H1 (cell line): ENCODE measurements at regions not wholly inside any gene's neighbourhood (a gene's known extent, or its start where the extent isn't known, plus 50 kb on each side); places are given as distances from the start of the nearest gene placed in this dataset.
A peak's percentile ranks its signal among the peaks of the same experiment; 100 is the strongest.

Experiments
- CTCF ChIA-PET: fragments of 300-600 bp; sonication (Branson Sonifier 250); formaldehyde crosslinking; loops from one replicate; lab custom pipeline; 2021; ENCODE audit not compliant: partially characterized antibody; lab: Charles Lee
- POLR2A ChIA-PET: fragments of 300-600 bp; sonication (Branson Sonifier 250); formaldehyde crosslinking; loops from one replicate; lab custom pipeline; 2021; ENCODE audit warnings: inconsistent platforms; ENCODE audit not compliant: partially characterized antibody; lab: Charles Lee
- DNase-seq, 2 experiments: peaks; one replicate each; pipeline versions ENCODE4 v3.0.0 to v3.0.0-alpha.2; 2010 to 2022; ENCODE audit warnings: low spot score in 2 of 2, low read depth in 1 of 2, mixed read lengths in 1 of 2
- FAIRE-seq: peaks from 2 replicates; lab custom pipeline; 2011; peaks lifted over from hg19 to GRCh38; lab: Jason Lieb, UNC
- H2AFZ ChIP-seq: 2 replicates; pipeline ENCODE4 v1.8.1; 2012; ENCODE audit warnings: low read length, inconsistent platforms
- H2AK5ac ChIP-seq: 2 replicates; pipeline ENCODE4 v1.6.1; 2013; ENCODE audit warnings: low read depth, low read length
- H2BK120ac ChIP-seq: replicated peaks from 2 replicates; pipeline ENCODE3; 2013; ENCODE audit warnings: low read depth, low read length, inconsistent platforms
- H2BK12ac ChIP-seq: 2 replicates; pipeline ENCODE4 v1.6.1; 2013; ENCODE audit warnings: low read depth, low read length
- H2BK15ac ChIP-seq: 2 replicates; pipeline ENCODE4 v1.6.1; 2013; ENCODE audit warnings: low read length
- H2BK20ac ChIP-seq: 2 replicates; pipeline ENCODE4 v1.6.1; 2013; ENCODE audit warnings: low read length
- H2BK5ac ChIP-seq: 2 replicates; pipeline ENCODE4 v1.6.1; 2013; ENCODE audit warnings: low read depth, low read length
- H3K14ac ChIP-seq: 2 replicates; pipeline ENCODE4 v1.6.1; 2013; ENCODE audit warnings: inconsistent platforms; ENCODE audit not compliant: insufficient read length
- H3K18ac ChIP-seq: 2 replicates; pipeline ENCODE4 v1.6.1; 2013; ENCODE audit warnings: low read length; ENCODE audit errors: extremely low read depth
- H3K23ac ChIP-seq: 2 replicates; pipeline ENCODE4 v1.6.1; 2013; ENCODE audit warnings: inconsistent platforms; ENCODE audit not compliant: insufficient read length
- H3K23me2 ChIP-seq: 2 replicates; pipeline ENCODE4 v1.6.1; 2013; ENCODE audit warnings: low read depth, low read length
- H3K27ac ChIP-seq: 2 replicates; pipeline ENCODE4 v1.6.1; 2011; ENCODE audit warnings: low read depth, low read length, inconsistent platforms
- H3K27me3 ChIP-seq, 4 experiments: replicated peaks in 1 of 4; 1 replicate in 1 of 4; 2 replicates in 3 of 4; pipeline versions ENCODE4 v1.6.1 to v1.8.1; 2011 to 2013; ENCODE audit warnings: low read length in 3 of 4, mild to moderate bottlenecking in 3 of 4, inconsistent platforms in 2 of 4, mixed read lengths in 2 of 4, moderate library complexity in 1 of 4; ENCODE audit not compliant: control insufficient read depth in 3 of 4, insufficient read depth in 3 of 4; ENCODE audit errors: extremely low read depth in 1 of 4
- H3K36me3 ChIP-seq, 4 experiments: 2 replicates each; pipeline versions ENCODE4 v1.6.1 to v1.8.1; 2011 to 2013; ENCODE audit warnings: mild to moderate bottlenecking in 4 of 4, low read length in 3 of 4, moderate library complexity in 2 of 4, control low read depth in 1 of 4, inconsistent platforms in 1 of 4; ENCODE audit not compliant: insufficient read depth in 4 of 4, control insufficient read depth in 2 of 4
- H3K4ac ChIP-seq: replicated peaks from 2 replicates; pipeline ENCODE3; 2013; ENCODE audit warnings: low read length, low read depth, mixed read lengths, inconsistent platforms; ENCODE audit not compliant: insufficient read length
- H3K4me1 ChIP-seq, 4 experiments: replicated peaks in 1 of 4; 1 replicate in 1 of 4; 2 replicates in 3 of 4; pipeline versions ENCODE4 v1.6.1 to v1.8.1; 2011 to 2013; ENCODE audit warnings: low read length in 3 of 4, inconsistent platforms in 2 of 4, mixed read lengths in 1 of 4; ENCODE audit not compliant: insufficient read depth in 4 of 4, control insufficient read depth in 3 of 4
- H3K4me2 ChIP-seq, 2 experiments: 2 replicates each; pipeline versions ENCODE4 v1.6.1 to v1.8.1; 2011 to 2013; ENCODE audit warnings: low read depth in 2 of 2, low read length in 2 of 2, control low read depth in 1 of 2, inconsistent platforms in 1 of 2, mild to moderate bottlenecking in 1 of 2; ENCODE audit not compliant: insufficient read depth in 1 of 2
- H3K4me3 ChIP-seq, 4 experiments: fragments of 200-600, 300-600 bp in 1 of 4; sonication (generic), shearing (Covaris generic), sonication (Bioruptor Twin) in 1 of 4; 2 replicates each; pipeline versions ENCODE4 v1.5.1 to v1.8.1; 2011 to 2016; ENCODE audit warnings: low read length in 4 of 4, low read depth in 3 of 4, control low read depth in 2 of 4, inconsistent platforms in 2 of 4, mild to moderate bottlenecking in 2 of 4, mixed read lengths in 1 of 4, moderate library complexity in 1 of 4; ENCODE audit not compliant: insufficient read depth in 2 of 4; ENCODE audit errors: extremely low read depth in 1 of 4
- H3K56ac ChIP-seq: replicated peaks from 2 replicates; pipeline ENCODE3; 2013; ENCODE audit warnings: low read depth, mild to moderate bottlenecking, mixed read lengths, low read length, inconsistent platforms; ENCODE audit not compliant: insufficient read length
- H3K79me1 ChIP-seq: 2 replicates; pipeline ENCODE4 v1.6.1; 2013; ENCODE audit warnings: low read depth, low read length, control low read depth
- H3K79me2 ChIP-seq, 2 experiments: 2 replicates each; pipeline versions ENCODE4 v1.6.1 to v1.8.1; 2012 to 2013; ENCODE audit warnings: low read length in 2 of 2, mild to moderate bottlenecking in 2 of 2, inconsistent platforms in 1 of 2; ENCODE audit not compliant: insufficient read depth in 2 of 2, control insufficient read depth in 1 of 2
- H3K9ac ChIP-seq, 4 experiments: replicated peaks in 1 of 4; 1 replicate in 1 of 4; 2 replicates in 3 of 4; pipeline versions ENCODE4 v1.6.1 to v1.8.1; 2011 to 2013; ENCODE audit warnings: low read depth in 3 of 4, low read length in 3 of 4, control low read depth in 2 of 4, mild to moderate bottlenecking in 2 of 4, moderate library complexity in 2 of 4, inconsistent platforms in 1 of 4; ENCODE audit errors: extremely low read depth in 1 of 4
- H3K9me3 ChIP-seq, 2 experiments: 2 replicates each; pipeline versions ENCODE4 v1.6.1 to v1.8.1; 2012 to 2013; ENCODE audit warnings: mild to moderate bottlenecking in 2 of 2, moderate library complexity in 2 of 2, control low read depth in 1 of 2, inconsistent platforms in 1 of 2, low read depth in 1 of 2, low read length in 1 of 2, mixed read lengths in 1 of 2; ENCODE audit not compliant: insufficient read depth in 2 of 2
- H4K20me1 ChIP-seq, 2 experiments: replicated peaks in 1 of 2; 2 replicates each; pipeline versions ENCODE3 to v1.8.1; 2011 to 2013; ENCODE audit warnings: inconsistent platforms in 2 of 2, low read length in 2 of 2, mild to moderate bottlenecking in 1 of 2; ENCODE audit not compliant: insufficient read depth in 2 of 2, control insufficient read depth in 1 of 2
- H4K5ac ChIP-seq: 2 replicates; pipeline ENCODE4 v1.6.1; 2013; ENCODE audit warnings: low read length, low read depth, mixed read lengths, inconsistent platforms; ENCODE audit not compliant: insufficient read length
- H4K8ac ChIP-seq: 2 replicates; pipeline ENCODE4 v1.8.0; 2013; ENCODE audit warnings: mild to moderate bottlenecking, moderate library complexity, low read length, inconsistent platforms; ENCODE audit not compliant: insufficient read depth; ENCODE audit errors: extremely low read depth
- H4K91ac ChIP-seq: replicated peaks from 2 replicates; pipeline ENCODE3; 2013; ENCODE audit warnings: low read length, mixed read lengths, inconsistent platforms; ENCODE audit not compliant: insufficient read length
- PHF8 ChIP-seq: fragments of 200-600 bp; sonication (generic); conservative IDR thresholded peaks from 2 replicates; pipeline ENCODE4 v1.7.1; 2012; ENCODE audit warnings: low read depth, mild to moderate bottlenecking, inconsistent platforms, low read length, moderate library complexity
- RAD21 ChIP-seq, 2 experiments: IDR thresholded peaks in 1 of 2; conservative IDR thresholded peaks in 1 of 2; 2 replicates each; pipeline ENCODE4 v1.6.1; 2011; ENCODE audit warnings: low read depth in 2 of 2, low read length in 2 of 2, improper control_type of control experiment in 1 of 2, inconsistent platforms in 1 of 2, mild to moderate bottlenecking in 1 of 2, moderate library complexity in 1 of 2
- TAF7 ChIP-seq: optimal IDR thresholded peaks from 2 replicates; pipeline ENCODE3; 2011; ENCODE audit warnings: low read depth, mild to moderate bottlenecking, inconsistent platforms, low read length, moderate library complexity, borderline replicate concordance
- WGBS, 2 experiments: shearing (Covaris generic) in 1 of 2; methylation state at CpG; one replicate each; pipeline versions ENCODE4 v1.1.6 to v1.1.7; 2013 to 2015; ENCODE audit warnings: low lambda C conversion rate in 2 of 2, mixed read lengths in 2 of 2, inconsistent platforms in 1 of 2, low coverage in 1 of 2, missing lambda C conversion rate in 1 of 2; ENCODE audit not compliant: insufficient replicate concordance in 2 of 2, insufficient coverage in 1 of 2, insufficient read length in 1 of 2; ENCODE audit errors: extremely low coverage in 1 of 2, missing lambda C conversion rate in 1 of 2; 5-methylcytosine and 5-hydroxymethylcytosine counted together

GRCh38 chr14:80037349-80037748 is 174.0 kb downstream of the DIO2 start:
- 83% methylated on average over 2 of the region's 2 CpGs; no CpG with 5 or more reads in 1 of the 2 experiments for WGBS, 2 experiments

More at GRCh38 chr14:80037349-80037748, 174.0 kb downstream of the DIO2 start:
- H3K27me3 ChIP-seq = no peaks in the 10 kb centered on the region
- H4K91ac ChIP-seq = no peak overlapping the region
- no peaks in the 10 kb centered on the region; a peak in 1 of 4 replicates for H3K9me3 ChIP-seq
- no peaks in the 10 kb centered on the region for H3K23me2 ChIP-seq
- H3K14ac ChIP-seq = no peak overlapping the region
- DNase-seq (no peak), FAIRE-seq (no peak)
- no peak overlapping the region for H3K4me3 ChIP-seq
- H3K4me1 ChIP-seq = no peaks in the 10 kb centered on the region
- no peak overlapping the region for H2AK5ac ChIP-seq
- no peak overlapping the region for H4K8ac ChIP-seq
- H3K79me2 ChIP-seq = no peaks in the 10 kb centered on the region
- H4K20me1 ChIP-seq = no peaks in the 10 kb centered on the region
- no peak overlapping the region for H3K18ac ChIP-seq
- no peak overlapping the region for H3K27ac ChIP-seq
- no peak overlapping the region for H2BK120ac ChIP-seq
- ChIA-PET CTCF (interaction anchor here (0.5 to 1.0 kb wide), 2 partner anchors 227 to 856 kb away, joined by 3 to 4 read pairs; no protein-coding TSS in a partner anchor), POLR2A (no interaction called here)
- no peak overlapping the region for H2AFZ ChIP-seq
- H3K23ac ChIP-seq = no peak overlapping the region
- H3K79me1 ChIP-seq = no peaks in the 10 kb centered on the region
- H3K56ac ChIP-seq = no peak overlapping the region
- H2BK12ac ChIP-seq = no peak overlapping the region
- no peak overlapping the region for H3K9ac ChIP-seq
- no peak overlapping the region for H2BK15ac ChIP-seq
- no peak overlapping the region for H3K4ac ChIP-seq
- TF ChIP-seq TAF7 (no peak), RAD21 (IDR thresholded peaks at IDR 0.05 in 1 of 2, conservative IDR thresholded peaks at IDR 0.05 in 1 of 2; ENCODE audit: low read depth in 2 of 2, low read length in 2 of 2) (0 out of 4 replicates have a peak, but pooled peaks of 1 of the 2 experiments have one; percentile 9), PHF8 (no peak)
- no peak overlapping the region for H2BK5ac ChIP-seq
- no peaks in the 10 kb centered on the region for H3K36me3 ChIP-seq
- no peak overlapping the region for H2BK20ac ChIP-seq
- no peak overlapping the region for H4K5ac ChIP-seq
- H3K4me2 ChIP-seq = no peak overlapping the region
